ENCODE measurements at regions not wholly inside any gene's neighbourhood (a gene's known extent, or its start where the extent isn't known, plus 50 kb on each side); places are given as distances from the start of the nearest gene placed in this dataset.

DNA sequence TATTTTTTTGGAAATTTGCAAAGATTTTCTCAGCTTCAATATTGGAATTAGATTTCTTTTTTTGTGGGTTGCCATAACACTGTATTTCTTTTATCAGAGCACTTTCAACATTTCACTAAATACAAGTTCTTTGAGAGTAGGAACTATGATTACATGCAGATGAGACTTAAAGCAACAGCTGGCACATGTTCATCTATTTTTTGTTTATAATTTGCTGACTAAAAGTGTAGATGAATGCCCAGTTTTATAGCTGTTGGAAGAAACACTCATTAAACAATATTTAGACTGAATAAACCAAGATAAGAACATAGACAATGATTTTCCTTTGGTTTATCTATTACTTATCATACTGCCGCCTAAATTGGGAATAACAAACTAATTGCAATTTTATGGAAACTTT is 803.0 kb upstream of the KLHL1 start:
- Mint-ChIP-seq H3K27me3 (ENCODE audit: low read depth) (no peaks in the 10 kb centered on the region), H3K9me3 (no peaks in the 10 kb centered on the region), H3K4me3 (no peak overlapping the region), H3K27ac (no peak overlapping the region), H3K4me1 (no peaks in the 10 kb centered on the region), H3K36me3 (ENCODE audit: insufficient read depth in 1 of 3, low read depth in 3 of 3) (no peaks in the 10 kb centered on the region)
- H3K79me2 ChIP-seq (ENCODE audit: insufficient read depth, low read length): no peaks in the 10 kb centered on the region
- no peak overlapping the region for H4K91ac ChIP-seq (ENCODE audit: insufficient read length, low read depth, low read length)
- H2BK20ac ChIP-seq (ENCODE audit: low read depth, low read length, poor library complexity, severe bottlenecking): no peak overlapping the region
- H2BK120ac ChIP-seq (ENCODE audit: low read depth, low read length, poor library complexity, severe bottlenecking): no peak overlapping the region
- no peaks in the 10 kb centered on the region for H3K9me3 ChIP-seq (ENCODE audit: control insufficient read depth, low read depth, low read length)
- no peak overlapping the region for H3K4ac ChIP-seq (ENCODE audit: low read depth, low read length)
- no peak overlapping the region for H4K5ac ChIP-seq (ENCODE audit: insufficient read length, low read depth, low read length)
- H3K4me1 ChIP-seq (ENCODE audit: insufficient read depth, low read length): no peaks in the 10 kb centered on the region
- H4K8ac ChIP-seq (replicated peaks; ENCODE audit: insufficient read length, low read depth, low read length): no peak overlapping the region
- H3K27ac ChIP-seq (ENCODE audit: insufficient read length, low read depth, low read length): no peak overlapping the region
- H3K79me1 ChIP-seq (ENCODE audit: insufficient read depth, low read depth, low read length, poor library complexity, severe bottlenecking): no peaks in the 10 kb centered on the region
- no peak overlapping the region for H2BK5ac ChIP-seq (ENCODE audit: insufficient read length, low read length)
- H3K18ac ChIP-seq (ENCODE audit: insufficient read length, low read depth, low read length): no peak overlapping the region
- H3T11ph ChIP-seq (ENCODE audit: low read length): no peak overlapping the region
- H2AK5ac ChIP-seq (ENCODE audit: insufficient read length, low read length): no peak overlapping the region
- no peak overlapping the region for H2AFZ ChIP-seq (ENCODE audit: low read length)
- no peak overlapping the region for H2BK12ac ChIP-seq (ENCODE audit: insufficient read length, low read depth, low read length)
- H3K4me2 ChIP-seq (ENCODE audit: insufficient read depth, insufficient read length, low read length): no peak overlapping the region
- no peak overlapping the region for H2BK15ac ChIP-seq (ENCODE audit: low read depth, low read length)
- TF ChIP-seq, protein P1, sequence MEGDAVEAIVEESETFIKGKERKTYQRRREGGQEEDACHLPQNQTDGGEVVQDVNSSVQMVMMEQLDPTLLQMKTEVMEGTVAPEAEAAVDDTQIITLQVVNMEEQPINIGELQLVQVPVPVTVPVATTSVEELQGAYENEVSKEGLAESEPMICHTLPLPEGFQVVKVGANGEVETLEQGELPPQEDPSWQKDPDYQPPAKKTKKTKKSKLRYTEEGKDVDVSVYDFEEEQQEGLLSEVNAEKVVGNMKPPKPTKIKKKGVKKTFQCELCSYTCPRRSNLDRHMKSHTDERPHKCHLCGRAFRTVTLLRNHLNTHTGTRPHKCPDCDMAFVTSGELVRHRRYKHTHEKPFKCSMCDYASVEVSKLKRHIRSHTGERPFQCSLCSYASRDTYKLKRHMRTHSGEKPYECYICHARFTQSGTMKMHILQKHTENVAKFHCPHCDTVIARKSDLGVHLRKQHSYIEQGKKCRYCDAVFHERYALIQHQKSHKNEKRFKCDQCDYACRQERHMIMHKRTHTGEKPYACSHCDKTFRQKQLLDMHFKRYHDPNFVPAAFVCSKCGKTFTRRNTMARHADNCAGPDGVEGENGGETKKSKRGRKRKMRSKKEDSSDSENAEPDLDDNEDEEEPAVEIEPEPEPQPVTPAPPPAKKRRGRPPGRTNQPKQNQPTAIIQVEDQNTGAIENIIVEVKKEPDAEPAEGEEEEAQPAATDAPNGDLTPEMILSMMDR (conservative IDR thresholded peaks at IDR 0.05): no peak
- H3K27me3 ChIP-seq (ENCODE audit: insufficient read depth, low read length): no peaks in the 10 kb centered on the region
- H3K14ac ChIP-seq (ENCODE audit: insufficient read depth, low read length): no peak overlapping the region
- no peak overlapping the region for H3K23ac ChIP-seq (ENCODE audit: insufficient read length, low read depth, low read length)
- H4K20me1 ChIP-seq (ENCODE audit: control insufficient read depth, insufficient read depth, insufficient read length): no peaks in the 10 kb centered on the region
- no peaks in the 10 kb centered on the region for H3K23me2 ChIP-seq (ENCODE audit: insufficient read length, low read depth, low read length, poor library complexity, severe bottlenecking)
- no CpG with 5 or more reads among the region's 1 CpG for WGBS (ENCODE audit: extremely low coverage, insufficient read length, low lambda C conversion rate)
- H3K56ac ChIP-seq (ENCODE audit: insufficient read length, low read depth, low read length): no peak overlapping the region
- DNase-seq: no peak
- H3K9ac ChIP-seq (ENCODE audit: extremely low read depth, insufficient read length, low read length): no peak overlapping the region
